GM21528 (cell line): ENCODE measurements at regions not wholly inside any gene's neighbourhood (a gene's known extent, or its start where the extent isn't known, plus 50 kb on each side); places are given as distances from the start of the nearest gene placed in this dataset.

Experiments
- ATAC-seq: cut with Tn5 transposase; IDR thresholded peaks from one replicate; pipeline ENCODE4 v1.9.1; 2021; ENCODE audit warnings: mild to moderate bottlenecking, moderate library complexity; ENCODE audit not compliant: unreplicated experiment, low FRiP score

DNA sequence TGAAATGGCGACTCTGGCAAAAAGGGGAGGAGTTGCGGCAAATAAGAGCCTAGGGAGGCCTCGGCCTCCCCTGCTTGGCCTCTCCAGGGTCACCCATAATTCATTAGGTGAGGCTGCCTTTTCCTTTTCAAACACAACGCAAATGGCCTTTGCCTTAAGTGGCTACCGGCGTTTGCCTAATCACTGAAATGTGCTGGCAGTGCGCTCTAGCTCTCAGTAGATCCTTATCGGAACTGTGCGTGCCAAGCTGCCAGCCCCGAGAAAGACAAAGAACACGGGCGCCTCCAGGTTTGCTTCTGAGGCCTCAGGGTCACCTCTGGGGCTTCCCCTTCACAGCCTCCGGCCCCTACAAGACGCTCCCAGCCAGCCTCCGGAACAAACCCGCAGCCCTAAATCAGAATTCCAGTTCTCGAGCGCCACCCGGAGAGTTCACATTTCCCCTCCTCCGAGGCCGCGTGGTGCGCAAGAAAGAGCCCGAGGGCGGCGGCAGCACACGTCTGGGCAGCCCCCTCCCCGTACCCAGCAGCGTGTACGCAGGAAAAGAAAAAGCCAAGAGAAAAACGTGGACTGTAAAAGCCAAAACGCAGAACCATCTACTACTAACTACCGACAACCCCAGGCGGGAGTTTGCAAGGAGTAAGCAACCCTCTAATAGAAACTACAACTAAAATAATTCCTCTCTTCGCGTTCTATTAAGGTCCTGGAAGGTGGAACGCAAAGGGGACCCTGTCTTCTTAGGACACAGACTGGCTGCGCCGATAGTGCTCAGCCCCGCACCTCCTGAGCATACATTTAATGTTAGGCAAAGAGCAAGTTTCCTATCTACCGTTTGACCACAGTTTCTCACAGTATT is 76.5 kb upstream of the BCOR start:
- ATAC-seq: no peak

GRCh38 chrX:40173143-40174000 is 75.6 kb upstream of the BCOR start:
- no peak for ATAC-seq

GRCh38 chrX:40172401-40173142 is 74.8 kb upstream of the BCOR start:
- no peak for ATAC-seq

- ATAC-seq: no peak
Observed at GRCh38 chrX:40171513-40172400, 74.0 kb upstream of the BCOR start.

DNA sequence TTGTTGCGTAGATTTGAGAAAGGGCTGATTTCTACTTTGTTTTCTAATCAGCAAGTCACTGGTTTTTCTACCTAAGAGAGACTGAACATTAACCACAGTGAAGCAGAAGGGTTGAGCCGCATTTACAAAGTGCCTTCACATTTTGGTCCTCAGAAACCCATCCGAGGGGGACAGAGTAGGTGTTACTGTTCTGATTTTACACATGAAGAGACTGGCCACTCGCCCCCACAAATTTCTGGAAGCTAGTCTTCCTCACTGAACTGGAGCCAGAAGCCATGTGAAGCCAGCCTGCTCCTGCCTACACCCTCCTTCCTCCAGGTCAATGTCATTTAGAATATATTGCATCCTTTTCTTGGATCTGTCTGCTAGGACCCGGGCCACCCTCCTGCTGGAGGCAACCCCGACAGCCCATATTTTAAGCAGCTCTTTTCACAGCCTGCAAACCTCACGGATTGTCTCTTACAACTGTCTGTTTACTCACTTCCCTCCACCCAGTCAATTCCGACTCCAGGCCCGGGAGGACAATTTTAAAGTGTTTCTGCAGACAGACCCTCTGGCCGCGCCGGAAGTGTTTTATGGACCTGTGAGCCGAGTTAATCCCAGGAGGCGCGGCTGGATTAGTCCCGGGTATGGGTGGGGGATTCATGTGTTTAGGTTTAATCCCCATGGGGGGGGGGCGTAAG is 73.2 kb upstream of the BCOR start:
- ATAC-seq: no peak

- peak; percentile 50 for ATAC-seq
Observed at GRCh38 chrX:40169193-40170101, 71.7 kb upstream of the BCOR start.

DNA sequence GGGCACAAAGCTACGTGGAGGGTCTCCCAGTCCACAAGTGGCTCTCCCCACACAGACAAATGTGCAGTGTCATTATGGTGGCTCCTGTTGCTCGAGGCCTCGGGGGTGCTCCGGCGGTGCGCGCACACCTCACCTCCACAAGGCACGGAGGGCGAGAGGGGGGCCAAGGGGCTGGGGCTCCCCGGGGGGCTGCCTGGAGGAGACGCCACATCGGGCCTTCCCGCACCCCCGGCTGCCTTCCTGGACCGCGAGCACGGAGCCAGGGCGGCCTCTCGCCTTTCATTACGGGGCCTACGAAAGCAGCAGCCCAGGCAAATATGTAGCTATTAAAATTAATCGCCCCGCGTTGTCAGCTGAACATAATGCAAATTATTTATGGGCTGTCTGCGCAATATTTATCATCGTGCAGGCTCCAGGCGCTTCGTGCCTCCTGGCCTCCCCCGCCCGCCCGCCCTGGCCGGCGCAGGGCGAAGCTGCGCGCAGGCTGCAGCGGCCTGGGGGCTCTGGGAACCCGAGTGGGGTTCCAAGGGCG is 70.8 kb upstream of the BCOR start:
- ATAC-seq: no peak

DNA sequence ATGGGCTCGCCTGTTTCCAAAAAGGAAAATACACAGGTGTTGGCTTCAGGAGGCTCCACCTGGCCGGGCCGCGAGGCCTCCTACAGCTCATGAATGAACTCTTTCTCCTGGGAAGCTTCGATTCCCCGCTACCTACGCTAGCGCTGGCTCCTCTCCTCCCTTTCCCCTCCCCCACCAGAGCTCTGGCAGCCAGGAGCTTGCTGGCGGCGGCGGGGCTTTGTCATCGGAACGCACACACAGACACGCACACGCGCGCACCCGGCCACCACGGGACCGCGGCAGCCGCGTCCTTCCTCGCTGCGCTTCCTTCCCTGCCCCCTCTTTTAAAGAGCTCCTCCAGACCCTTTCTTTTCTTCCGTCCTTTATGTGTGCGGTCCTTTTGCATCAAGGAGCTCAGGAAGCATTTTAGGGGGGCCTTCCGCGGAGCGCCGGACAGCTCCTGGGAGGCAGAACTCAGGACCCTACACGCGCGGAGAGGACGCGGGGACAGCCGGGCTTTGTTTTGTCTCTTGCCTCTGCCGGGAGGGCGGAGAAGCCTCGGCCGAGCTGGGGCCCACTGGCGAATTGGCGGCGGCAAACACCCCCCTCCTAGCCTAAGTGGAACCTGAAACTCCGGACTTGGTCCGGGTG is 70.2 kb upstream of the BCOR start:
- ATAC-seq: no peak

- ATAC-seq: no peak
Observed at GRCh38 chrX:40167233-40167849, 69.6 kb upstream of the BCOR start.

DNA sequence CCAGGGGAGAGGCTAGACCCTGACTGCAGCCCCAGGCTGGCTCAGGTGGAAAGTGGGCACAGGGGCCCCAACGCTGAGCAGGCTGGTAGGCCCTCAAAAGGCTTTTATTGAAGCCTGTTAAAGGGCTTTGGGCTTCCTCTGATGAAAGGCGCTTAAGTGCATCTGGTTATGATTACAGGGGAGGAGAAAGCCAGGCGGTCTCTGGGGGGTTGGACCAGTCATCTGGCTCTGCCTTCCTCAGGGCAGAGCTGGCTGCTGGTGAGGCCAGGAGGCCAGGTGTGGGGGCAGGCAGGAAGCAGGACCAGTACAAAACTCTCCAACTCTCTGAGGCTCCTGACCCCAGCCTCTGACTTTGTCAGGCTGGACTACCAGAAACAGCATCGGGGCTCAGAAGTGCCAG is 68.8 kb upstream of the BCOR start:
- ATAC-seq: no peak

DNA sequence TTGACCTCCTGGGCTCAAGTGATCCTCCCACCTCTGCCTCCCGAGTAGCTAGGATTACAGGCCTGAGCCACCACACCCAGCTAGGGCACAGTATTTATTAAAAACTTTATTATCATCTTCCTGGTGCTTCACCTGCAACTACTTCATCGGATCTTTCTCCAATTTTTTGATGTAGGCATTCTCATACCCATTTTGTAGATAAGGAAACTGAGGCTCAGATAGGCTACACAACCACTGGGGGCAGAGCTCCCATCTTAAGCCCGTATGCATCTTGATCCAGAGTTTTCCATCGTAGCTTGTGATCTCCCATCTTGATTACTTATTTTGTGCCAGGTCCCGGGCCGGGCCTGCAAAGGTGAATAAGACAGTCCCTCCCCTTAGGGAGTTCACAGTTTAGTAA is 68.1 kb upstream of the BCOR start:
- ATAC-seq: no peak

GRCh38 chrX:40165206-40165605 is 67.4 kb upstream of the BCOR start:
- ATAC-seq: no peak

DNA sequence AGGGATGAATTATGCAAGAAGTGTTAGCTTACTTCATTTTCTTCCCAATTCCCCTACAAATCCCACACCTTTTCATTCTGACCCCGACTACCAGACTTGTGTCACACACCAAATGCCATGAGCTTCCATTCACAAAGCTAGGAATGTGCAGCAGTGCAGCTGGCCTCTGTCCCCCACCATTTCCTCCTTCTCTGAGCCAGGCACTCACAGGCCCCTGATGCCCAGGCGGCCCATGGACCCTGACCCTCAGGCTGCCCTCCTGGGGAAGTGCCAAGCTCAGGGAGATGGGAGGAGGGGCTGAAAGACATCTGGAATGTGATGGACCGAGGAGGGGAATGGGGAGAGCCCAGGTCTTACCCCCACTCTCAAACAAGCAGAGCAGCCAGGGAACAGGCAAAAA is 67.0 kb upstream of the BCOR start:
- no peak for ATAC-seq

DNA sequence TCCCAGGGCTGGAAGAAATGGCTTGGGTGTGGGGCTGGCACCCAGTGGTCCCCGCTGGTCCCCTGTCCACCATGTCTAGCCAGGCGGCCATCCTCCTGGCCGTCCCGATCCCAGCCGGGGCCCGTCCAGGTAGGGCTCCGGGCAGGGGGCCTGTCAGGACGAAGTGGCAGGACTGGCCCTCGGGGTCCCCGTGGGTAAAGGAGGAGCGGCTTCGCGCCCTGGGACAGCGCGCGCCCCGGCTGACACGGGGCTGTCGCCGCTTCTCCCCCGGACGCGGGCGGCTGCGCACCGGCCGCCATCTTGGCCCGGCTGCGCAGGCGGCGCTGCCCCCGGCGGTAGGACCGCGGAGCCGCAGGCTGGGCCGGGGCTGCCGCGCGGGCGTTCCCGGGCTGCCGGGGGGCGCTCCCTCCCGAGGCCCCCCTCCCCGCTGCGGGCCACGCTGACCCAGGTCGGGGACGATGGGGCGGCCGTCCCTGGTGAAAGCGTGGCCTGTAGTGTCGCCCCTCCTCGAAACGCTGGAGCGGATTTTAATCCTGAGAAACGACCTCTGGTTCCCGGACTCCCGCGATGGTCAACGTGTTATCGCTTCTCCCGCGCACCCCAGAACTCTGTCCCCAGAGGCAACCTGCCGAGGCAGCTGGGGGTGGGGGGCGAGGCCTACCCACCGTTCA is 60.4 kb upstream of the BCOR start:
- ATAC-seq: no peak

- ATAC-seq: no peak
Observed at GRCh38 chrX:40157228-40158035, 59.7 kb upstream of the BCOR start.
